SK-N-SH (cell line): ENCODE measurements at regions not wholly inside any gene's neighbourhood (a gene's known extent, or its start where the extent isn't known, plus 50 kb on each side); places are given as distances from the start of the nearest gene placed in this dataset.

Experiments
- CTCF ChIA-PET: fragments of 300-600, 350-600 bp; formaldehyde crosslinking; extraction: SDS; loops from one replicate; lab custom pipeline; 2021; lab: Yijun Ruan, JAX
- POLR2A ChIA-PET: fragments of 350-600 bp; sonication (Branson Sonifier 250); formaldehyde crosslinking; extraction: SDS; loops from one replicate; lab custom pipeline; 2020; ENCODE audit warnings: antibody characterized with exemption, inconsistent platforms; lab: Yijun Ruan, JAX
- DNase-seq: peaks from one replicate; pipeline ENCODE4 v3.0.0; 2012
- H2AFZ ChIP-seq: fragments of 200-600 bp; sonication (generic); 2 replicates; pipeline ENCODE4 v1.8.1; 2016; ENCODE audit warnings: antibody characterized with exemption, mild to moderate bottlenecking, low read depth
- H3F3A ChIP-seq: fragments of 200-600 bp; sonication (generic); replicated peaks from 2 replicates; pipeline ENCODE3; 2016; ENCODE audit warnings: antibody characterized with exemption, mild to moderate bottlenecking; ENCODE audit not compliant: insufficient read depth
- H3K27ac ChIP-seq, 2 experiments: fragments of 200-500 bp in 1 of 2; fragments of 200-600 bp in 1 of 2; sonication (Bioruptor generic) in 1 of 2; sonication (generic), shearing (Covaris generic) in 1 of 2; 2 replicates each; pipeline versions ENCODE4 v1.5.1 to v1.6.1; 2014 to 2016; ENCODE audit warnings: low read depth in 2 of 2, inconsistent platforms in 1 of 2, low read length in 1 of 2, mild to moderate bottlenecking in 1 of 2, mixed read lengths in 1 of 2
- H3K27me3 ChIP-seq: fragments of 200-600 bp; sonication (generic), shearing (Covaris generic); 2 replicates; pipeline ENCODE4 v1.6.1; 2016; ENCODE audit warnings: mixed run types; ENCODE audit not compliant: insufficient read depth
- H3K36me3 ChIP-seq, 2 experiments: fragments of 200-500 bp in 1 of 2; fragments of 200-600 bp in 1 of 2; sonication (Bioruptor generic) in 1 of 2; sonication (generic) in 1 of 2; replicated peaks in 1 of 2; 2 replicates each; pipeline versions ENCODE3 to v1.5.1; 2014 to 2016; ENCODE audit warnings: low read length in 1 of 2, mild to moderate bottlenecking in 1 of 2; ENCODE audit not compliant: insufficient read depth in 2 of 2, control insufficient read depth in 1 of 2
- H3K4me1 ChIP-seq, 2 experiments: fragments of 200-500 bp in 1 of 2; fragments of 200-600 bp in 1 of 2; sonication (Bioruptor generic) in 1 of 2; sonication (generic), shearing (Covaris generic) in 1 of 2; 2 replicates each; pipeline versions ENCODE4 v1.5.1 to v1.6.1; 2014 to 2016; ENCODE audit warnings: low read depth in 1 of 2, low read length in 1 of 2, mixed run types in 1 of 2; ENCODE audit not compliant: insufficient read depth in 2 of 2, control insufficient read depth in 1 of 2
- H3K4me2 ChIP-seq: fragments of 200-600 bp; sonication (generic), shearing (Covaris generic); 2 replicates; pipeline ENCODE4 v1.6.1; 2017; ENCODE audit warnings: mixed run types
- H3K4me3 ChIP-seq, 2 experiments: fragments of 200-500 bp in 1 of 2; fragments of 200-600 bp in 1 of 2; sonication (Bioruptor generic) in 1 of 2; sonication (generic), shearing (Covaris generic) in 1 of 2; 2 replicates each; pipeline versions ENCODE4 v1.5.1 to v1.8.1; 2014 to 2016; ENCODE audit warnings: low read depth in 2 of 2, inconsistent platforms in 1 of 2, low read length in 1 of 2, mild to moderate bottlenecking in 1 of 2, mixed read lengths in 1 of 2, moderate library complexity in 1 of 2
- H3K79me2 ChIP-seq: fragments of 200-600 bp; sonication (generic); 2 replicates; pipeline ENCODE4 v1.8.1; 2017; ENCODE audit warnings: mild to moderate bottlenecking; ENCODE audit not compliant: insufficient read depth
- H3K9ac ChIP-seq: fragments of 200-600 bp; sonication (generic); 2 replicates; pipeline ENCODE4 v1.6.1; 2017; ENCODE audit warnings: mixed run types
- H3K9me2 ChIP-seq: fragments of 200-600 bp; sonication (generic); 2 replicates; pipeline ENCODE4 v1.6.1; 2017; ENCODE audit warnings: mixed run types
- H3K9me3 ChIP-seq: fragments of 200-600 bp; sonication (generic); 2 replicates; pipeline ENCODE4 v1.6.1; 2017; ENCODE audit warnings: mixed run types, mild to moderate bottlenecking, moderate library complexity
- H4K20me1 ChIP-seq: fragments of 200-600 bp; sonication (generic); 2 replicates; pipeline ENCODE4 v1.6.1; 2017; ENCODE audit warnings: mild to moderate bottlenecking, mixed run types; ENCODE audit not compliant: insufficient read depth
- CHD2 ChIP-seq: fragments of 150-350 bp; IDR thresholded peaks from 2 replicates; pipeline ENCODE4 v1.6.1; 2018; ENCODE audit warnings: low read length; ENCODE audit not compliant: partially characterized antibody
- ELF1 ChIP-seq: IDR thresholded peaks from 2 replicates; pipeline ENCODE4 v1.4.0; 2012
- EP300 ChIP-seq, 2 experiments: IDR thresholded peaks; 2 replicates each; pipeline versions ENCODE4 v1.4.0 to v1.6.1; 2012; ENCODE audit warnings: borderline replicate concordance in 1 of 2, low read depth in 1 of 2, low read length in 1 of 2
- EZH2phosphoT487 ChIP-seq: fragments of 200-600 bp; sonication (generic); IDR thresholded peaks from 2 replicates; pipeline ENCODE4 v1.6.1; 2017; ENCODE audit warnings: low read depth, mixed run types, mild to moderate bottlenecking, antibody characterized with exemption, moderate library complexity, borderline replicate concordance
- FOXJ3 ChIP-seq: sonication (generic); formaldehyde crosslinking; IDR thresholded peaks from 2 replicates; pipeline ENCODE4 v1.5.1; 2020; ENCODE audit warnings: mild to moderate bottlenecking, missing genetic modification reagents
- GATA2 ChIP-seq: sonication (generic); formaldehyde crosslinking; IDR thresholded peaks from 2 replicates; pipeline ENCODE4 v1.5.0; 2020; ENCODE audit warnings: mild to moderate bottlenecking, missing genetic modification reagents
- IRF3 ChIP-seq: fragments of 150-350 bp; IDR thresholded peaks from 2 replicates; pipeline ENCODE4 v1.6.1; 2016; ENCODE audit warnings: mild to moderate bottlenecking, low read depth, low read length
- MAX ChIP-seq: IDR thresholded peaks from 2 replicates; pipeline ENCODE4 v1.4.0; 2012; ENCODE audit warnings: low read depth
- MXI1 ChIP-seq: IDR thresholded peaks from 2 replicates; pipeline ENCODE4 v1.6.1; 2012; ENCODE audit warnings: mild to moderate bottlenecking, low read depth, low read length, improper control_type of control experiment
- NRF1 ChIP-seq: IDR thresholded peaks from 2 replicates; pipeline ENCODE4 v1.6.1; 2012; ENCODE audit warnings: low read depth, mild to moderate bottlenecking, low read length
- PBX3 ChIP-seq: IDR thresholded peaks from 2 replicates; pipeline ENCODE4; 2012
- POLR2AphosphoS5 ChIP-seq: IDR thresholded peaks from 2 replicates; pipeline ENCODE4 v1.6.1; 2012; ENCODE audit warnings: low read depth, low read length
- RAD21 ChIP-seq: IDR thresholded peaks from 2 replicates; pipeline ENCODE4 v1.6.1; 2012; ENCODE audit warnings: mild to moderate bottlenecking, low read length
- RCOR1 ChIP-seq: fragments of 150-350 bp; IDR thresholded peaks from 2 replicates; pipeline ENCODE4 v1.6.1; 2017; ENCODE audit warnings: antibody characterized with exemption, low read length
- RFX5 ChIP-seq: IDR thresholded peaks from 2 replicates; pipeline ENCODE4 v1.6.1; 2012; ENCODE audit warnings: mild to moderate bottlenecking, improper control_type of control experiment, low read length
- RXRA ChIP-seq: IDR thresholded peaks from 2 replicates; pipeline ENCODE4 v1.4.0; 2012; ENCODE audit warnings: low read depth, mild to moderate bottlenecking, borderline replicate concordance
- SIN3A ChIP-seq: IDR thresholded peaks from 2 replicates; pipeline ENCODE4 v1.6.1; 2012; ENCODE audit warnings: low read depth, mild to moderate bottlenecking, low read length, moderate library complexity, borderline replicate concordance
- SMC3 ChIP-seq: IDR thresholded peaks from 2 replicates; pipeline ENCODE4 v1.6.1; 2012; ENCODE audit warnings: low read depth, low read length, improper control_type of control experiment
- TCF12 ChIP-seq: IDR thresholded peaks from 2 replicates; pipeline ENCODE4 v1.4.0; 2012
- TEAD4 ChIP-seq: IDR thresholded peaks from 2 replicates; pipeline ENCODE4 v1.4.0; 2012; ENCODE audit warnings: mild to moderate bottlenecking, borderline replicate concordance; ENCODE audit not compliant: insufficient read depth
- USF1 ChIP-seq: IDR thresholded peaks from 2 replicates; pipeline ENCODE4 v1.4.0; 2012; ENCODE audit warnings: low read depth, borderline replicate concordance
- YY1 ChIP-seq: IDR thresholded peaks from 2 replicates; pipeline ENCODE4 v1.4.0; 2012; ENCODE audit warnings: low read depth, mild to moderate bottlenecking
- WGBS: methylation state at CpG from one replicate; pipeline ENCODE4 v1.1.6; 2017; ENCODE audit warnings: low lambda C conversion rate; 5-methylcytosine and 5-hydroxymethylcytosine counted together

GRCh38 chr18:38312532-38312931 is 746.9 kb upstream of the CELF4 start:
- Histone ChIP-seq H2AFZ (no peak overlapping the region), H3K9me3 (peaks cover 9% of the 10 kb centered on the region; the same call in 1 of the 2 replicates), H3K79me2 (no peaks in the 10 kb centered on the region), H3K9me2 (no peaks in the 10 kb centered on the region), H3K4me3 (no peak overlapping the region), H3F3A (no peaks in the 10 kb centered on the region), H3K4me1 (peaks cover 0 to 10% of the 10 kb centered on the region in 2 experiments; a peak in 2 of 4 replicates), H3K27me3 (no peaks in the 10 kb centered on the region), H4K20me1 (no peaks in the 10 kb centered on the region), H3K27ac (no peak overlapping the region), H3K36me3 (no peaks in the 10 kb centered on the region), H3K4me2 (no peak overlapping the region), H3K9ac (no peak overlapping the region)
- ChIA-PET POLR2A (no interaction called here), CTCF (no interaction called here)
- DNase-seq: peak; percentile 48
- WGBS: 2% methylated on average over 3 of the region's 3 CpGs
- TF ChIP-seq NRF1 (no peak), SMC3 (no peak), EZH2phosphoT487 (no peak), RCOR1 (peak; percentile 99), POLR2AphosphoS5 (no peak), USF1 (no peak), PBX3 (no peak), MXI1 (no peak; the same call in 1 of the 2 replicates), IRF3 (no peak), CHD2 (peak; percentile 40), TEAD4 (no peak), SIN3A (no peak), TCF12 (peak; percentile 35; the same call in 1 of the 2 replicates), MAX (no peak), ELF1 (no peak), RFX5 (no peak), FOXJ3 (CRISPR knock-in tag) (no peak), GATA2 (CRISPR knock-in tag) (peak; percentile 37; the same call in 1 of the 2 replicates), RAD21 (no peak), RXRA (no peak), YY1 (no peak), EP300 (IDR thresholded peaks at IDR 0.05; ENCODE audit: borderline replicate concordance in 1 of 2, low read depth in 1 of 2, low read length in 1 of 2) (peak in 1 of 2 experiments; percentile 57; a peak in 2 of 4 replicates)
